IPS-NIHi11 (cell line): ENCODE measurements at regions not wholly inside any gene's neighbourhood (a gene's known extent, or its start where the extent isn't known, plus 50 kb on each side); places are given as distances from the start of the nearest gene placed in this dataset.

Experiments
- DNase-seq: peaks from one replicate; pipeline ENCODE4 v3.0.0; 2012; ENCODE audit warnings: mixed read lengths, low spot score

- no peak for DNase-seq
These were observed 150.7 kb downstream of the OPN5 start for GRCh38 chr6:47932575-47932974.

DNA sequence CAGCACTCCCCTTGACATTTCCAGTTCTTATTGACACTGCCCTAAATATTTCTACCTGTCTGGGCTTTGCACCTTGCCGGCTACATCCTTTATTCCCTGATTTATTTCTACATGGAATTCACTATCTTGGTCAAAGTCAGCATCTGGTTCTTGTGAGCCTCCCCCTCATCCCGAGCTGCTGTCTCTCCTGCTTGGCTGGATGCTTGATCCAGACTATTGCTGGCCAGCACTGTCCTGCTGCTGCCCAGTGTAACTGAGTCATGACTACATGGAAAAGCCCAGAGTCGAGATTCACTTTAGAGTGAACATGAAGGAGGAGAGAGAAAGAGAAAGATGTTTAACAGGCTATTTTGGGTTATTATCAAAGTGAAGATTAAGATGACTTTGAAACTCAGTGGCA is 142.2 kb downstream of the OPN5 start:
- DNase-seq = no peak

DNA sequence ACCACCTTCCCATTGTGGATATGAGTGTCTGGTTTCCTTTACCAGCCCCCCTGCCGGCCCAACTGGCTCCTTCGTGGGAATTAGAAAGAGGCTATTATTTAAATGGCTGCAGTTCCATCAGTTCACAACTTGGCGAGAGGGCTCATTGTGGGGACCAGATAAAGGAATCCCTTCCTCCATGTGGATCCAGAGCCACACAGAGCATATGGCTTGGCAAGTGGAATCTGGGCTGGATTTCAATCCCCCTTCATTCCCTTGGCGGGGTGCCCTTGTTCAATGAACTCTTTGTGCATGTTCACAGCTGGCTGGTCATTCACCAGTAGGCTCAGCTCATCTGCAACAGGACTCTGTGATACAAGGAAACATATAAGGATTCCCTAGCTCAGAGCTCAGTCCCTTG is 140.6 kb downstream of the OPN5 start:
- peak; percentile 13 for DNase-seq

- DNase-seq = no peak
These were observed 138.0 kb downstream of the OPN5 start for GRCh38 chr6:47919875-47920274.

GRCh38 chr6:47917811-47918210 is 136.0 kb downstream of the OPN5 start:
- no peak for DNase-seq

- no peak for DNase-seq
These were observed 135.4 kb downstream of the OPN5 start for GRCh38 chr6:47917202-47917601.

DNA sequence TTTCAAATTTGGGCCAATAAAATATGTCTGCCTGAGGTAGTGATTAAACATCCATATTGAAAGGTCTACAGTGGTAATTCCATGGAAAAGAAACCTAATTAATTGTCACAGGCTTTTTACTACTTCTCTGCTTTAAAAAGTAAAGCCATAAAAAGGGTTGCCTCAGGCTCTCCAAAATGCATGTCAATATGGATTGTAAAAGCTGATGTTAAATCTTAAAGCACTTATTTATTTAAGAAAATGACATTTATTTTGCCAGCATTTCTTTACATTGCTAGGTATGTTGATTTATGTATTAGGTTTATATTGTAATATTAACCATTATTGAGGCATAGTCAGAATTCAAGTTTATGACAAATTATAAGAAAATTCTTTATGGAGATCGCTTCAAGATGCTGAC is 133.2 kb downstream of the OPN5 start:
- no peak for DNase-seq

- no peak for DNase-seq
These were observed 126.4 kb downstream of the OPN5 start for GRCh38 chr6:47908271-47908670.

GRCh38 chr6:47905717-47906116 is 123.9 kb downstream of the OPN5 start:
- DNase-seq = no peak

DNA sequence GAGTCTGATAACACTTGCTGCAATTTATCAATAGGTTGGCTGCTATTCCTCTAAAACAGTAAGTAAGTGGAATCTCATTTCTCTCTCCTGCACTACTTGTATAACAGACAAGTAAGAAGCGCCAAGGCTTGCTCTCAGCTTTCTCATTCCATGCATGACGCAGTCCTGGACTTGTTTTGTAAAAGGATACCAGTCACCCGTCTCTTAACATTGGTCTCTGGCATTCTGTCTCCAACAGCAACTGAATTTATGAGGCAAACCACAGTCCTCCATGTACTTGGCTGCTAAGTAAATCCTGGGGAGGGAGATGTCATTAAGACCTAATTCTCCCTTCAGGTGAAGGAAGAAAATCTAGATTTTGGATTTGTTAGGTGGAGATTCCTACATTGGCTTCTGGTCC is 115.4 kb downstream of the OPN5 start:
- DNase-seq = no peak

- DNase-seq = no peak
These were observed 108.6 kb downstream of the OPN5 start for GRCh38 chr6:47890326-47890875.

GRCh38 chr6:47879015-47879414 is 97.2 kb downstream of the OPN5 start:
- no peak for DNase-seq
